ENCODE measurements at regions not wholly inside any gene's neighbourhood (a gene's known extent, or its start where the extent isn't known, plus 50 kb on each side); places are given as distances from the start of the nearest gene placed in this dataset.

DNA sequence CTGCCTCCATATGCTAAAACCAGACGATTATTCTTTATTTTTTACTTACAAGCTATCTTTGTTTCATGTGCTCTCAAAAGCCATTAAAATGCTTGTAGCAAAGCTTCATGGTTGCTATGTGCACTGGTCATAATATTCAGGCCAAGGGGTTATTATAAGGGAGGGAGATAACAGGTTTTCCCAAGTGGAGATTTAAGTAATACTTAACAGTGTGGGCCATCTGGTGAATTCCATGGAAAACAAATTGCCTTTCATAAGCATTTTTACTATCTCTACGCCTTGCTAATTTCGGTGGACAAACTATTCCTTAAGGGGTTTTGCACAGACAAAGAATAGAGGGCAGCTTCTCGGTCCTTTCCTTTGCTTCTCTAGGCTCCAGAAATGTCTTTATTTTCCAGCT is 137.8 kb downstream of the NUF2 start:
- in situ Hi-C loops (cut with MboI; ENCODE audit: low sequenced_read_pairs in 4 of 4): no loop called here
- H3K27ac ChIP-seq: no peak overlapping the region

DNA sequence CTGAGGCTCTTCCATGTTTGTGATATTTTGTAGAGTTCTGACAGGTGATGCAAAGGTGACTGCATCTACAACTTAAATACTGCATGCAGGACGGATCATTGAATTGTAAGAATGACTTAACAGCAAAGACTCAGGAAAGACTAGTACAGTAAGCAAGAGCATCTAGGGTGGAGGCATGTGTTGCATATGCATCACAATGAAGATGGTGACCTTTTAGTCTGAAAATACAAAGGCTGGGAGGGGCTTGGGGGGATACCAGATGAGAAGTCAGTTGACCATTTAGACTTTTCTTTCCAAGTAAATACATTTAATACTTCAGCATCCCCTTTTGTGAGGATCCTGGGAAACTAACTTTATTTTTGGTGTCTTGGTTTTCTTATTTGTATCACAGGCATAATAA is 145.5 kb downstream of the NUF2 start:
- no peak for ATAC-seq

More for the DNA sequence above, 137.8 kb downstream of the NUF2 start:
- no peak for DNase-seq
- H3K9me3 ChIP-seq: no peaks in the 10 kb centered on the region
- H3K36me3 ChIP-seq: no peaks in the 10 kb centered on the region
- no peak for TF ChIP-seq POLR2A (IDR thresholded peaks at IDR 0.05)
- TF ChIP-seq, protein P1, sequence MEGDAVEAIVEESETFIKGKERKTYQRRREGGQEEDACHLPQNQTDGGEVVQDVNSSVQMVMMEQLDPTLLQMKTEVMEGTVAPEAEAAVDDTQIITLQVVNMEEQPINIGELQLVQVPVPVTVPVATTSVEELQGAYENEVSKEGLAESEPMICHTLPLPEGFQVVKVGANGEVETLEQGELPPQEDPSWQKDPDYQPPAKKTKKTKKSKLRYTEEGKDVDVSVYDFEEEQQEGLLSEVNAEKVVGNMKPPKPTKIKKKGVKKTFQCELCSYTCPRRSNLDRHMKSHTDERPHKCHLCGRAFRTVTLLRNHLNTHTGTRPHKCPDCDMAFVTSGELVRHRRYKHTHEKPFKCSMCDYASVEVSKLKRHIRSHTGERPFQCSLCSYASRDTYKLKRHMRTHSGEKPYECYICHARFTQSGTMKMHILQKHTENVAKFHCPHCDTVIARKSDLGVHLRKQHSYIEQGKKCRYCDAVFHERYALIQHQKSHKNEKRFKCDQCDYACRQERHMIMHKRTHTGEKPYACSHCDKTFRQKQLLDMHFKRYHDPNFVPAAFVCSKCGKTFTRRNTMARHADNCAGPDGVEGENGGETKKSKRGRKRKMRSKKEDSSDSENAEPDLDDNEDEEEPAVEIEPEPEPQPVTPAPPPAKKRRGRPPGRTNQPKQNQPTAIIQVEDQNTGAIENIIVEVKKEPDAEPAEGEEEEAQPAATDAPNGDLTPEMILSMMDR (IDR thresholded peaks at IDR 0.05 in 4 of 5, conservative IDR thresholded peaks at IDR 0.05 in 1 of 5): no peak
- ATAC-seq: no peak
- H3K27me3 ChIP-seq: no peaks in the 10 kb centered on the region
- intact Hi-C loops (cut with DNase I; ENCODE audit: low total_unique reads): no loop called here
- no peak overlapping the region for H3K4me3 ChIP-seq
- no peaks in the 10 kb centered on the region for H3K4me1 ChIP-seq

DNA sequence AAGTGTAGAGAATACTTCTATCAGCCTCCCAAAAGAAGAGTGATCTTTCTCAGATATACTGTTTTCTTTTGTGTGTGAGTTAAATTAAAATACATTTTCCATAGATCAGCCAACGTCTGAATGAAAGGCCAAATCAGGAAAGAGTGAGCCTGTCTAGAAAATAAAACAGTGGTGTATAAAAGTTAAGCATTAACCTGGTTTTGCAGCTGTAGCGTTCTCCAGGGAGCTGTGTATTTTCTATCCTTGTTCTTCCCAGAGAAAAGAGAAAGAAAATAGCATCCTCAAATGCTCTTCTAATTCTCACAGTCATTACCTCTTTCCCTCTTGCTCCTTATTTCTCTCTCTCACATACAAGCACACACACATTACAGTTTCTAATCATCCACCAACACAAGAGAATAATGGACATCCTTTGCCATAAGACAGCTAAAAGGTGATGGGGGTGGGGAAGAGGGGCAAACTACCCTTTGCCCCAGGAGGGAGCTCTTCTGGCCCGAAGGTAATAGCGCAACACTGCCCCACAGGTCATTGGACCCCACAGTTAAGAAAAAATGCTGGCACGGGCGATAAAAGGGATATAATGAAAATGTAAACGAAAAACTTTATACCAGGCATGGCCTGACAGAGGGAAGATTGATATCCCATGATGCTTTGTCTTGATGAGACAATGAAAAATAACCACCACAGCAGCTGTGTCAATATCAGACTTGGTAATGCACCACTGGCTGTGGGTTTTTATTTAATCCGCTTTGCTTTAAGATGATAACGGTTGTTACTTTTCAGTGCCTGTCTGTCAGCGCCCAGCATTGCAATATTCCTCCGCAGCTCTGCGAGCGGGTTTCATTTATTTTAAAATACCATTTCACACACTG is 150.3 kb downstream of the NUF2 start:
- Histone ChIP-seq H3K9me3 (no peaks in the 10 kb centered on the region), H3K27me3 (no peaks in the 10 kb centered on the region), H3K4me1 (no peaks in the 10 kb centered on the region), H3K27ac (no peak overlapping the region), H3K4me3 (no peak overlapping the region), H3K36me3 (no peaks in the 10 kb centered on the region)
- in situ Hi-C loops (cut with MboI; ENCODE audit: low sequenced_read_pairs in 4 of 4) (no loop called here), intact Hi-C loops (cut with DNase I; ENCODE audit: low total_unique reads) (no loop called here)
- no peak for DNase-seq
- TF ChIP-seq POLR2A (IDR thresholded peaks at IDR 0.05): no peak
- TF ChIP-seq, protein P1 (IDR thresholded peaks at IDR 0.05 in 4 of 5, conservative IDR thresholded peaks at IDR 0.05 in 1 of 5): no peak
- no peak for ATAC-seq

More for the DNA sequence above, 145.5 kb downstream of the NUF2 start:
- Histone ChIP-seq H3K9me3 (no peaks in the 10 kb centered on the region), H3K27me3 (no peaks in the 10 kb centered on the region), H3K27ac (no peak overlapping the region), H3K4me3 (no peak overlapping the region), H3K4me1 (no peaks in the 10 kb centered on the region), H3K36me3 (no peaks in the 10 kb centered on the region)
- no peak for DNase-seq
- intact Hi-C loops (cut with DNase I; ENCODE audit: low total_unique reads) (no loop called here), in situ Hi-C loops (cut with MboI; ENCODE audit: low sequenced_read_pairs in 4 of 4) (no loop called here)
- TF ChIP-seq, protein P1 (IDR thresholded peaks at IDR 0.05 in 4 of 5, conservative IDR thresholded peaks at IDR 0.05 in 1 of 5): no peak

DNA sequence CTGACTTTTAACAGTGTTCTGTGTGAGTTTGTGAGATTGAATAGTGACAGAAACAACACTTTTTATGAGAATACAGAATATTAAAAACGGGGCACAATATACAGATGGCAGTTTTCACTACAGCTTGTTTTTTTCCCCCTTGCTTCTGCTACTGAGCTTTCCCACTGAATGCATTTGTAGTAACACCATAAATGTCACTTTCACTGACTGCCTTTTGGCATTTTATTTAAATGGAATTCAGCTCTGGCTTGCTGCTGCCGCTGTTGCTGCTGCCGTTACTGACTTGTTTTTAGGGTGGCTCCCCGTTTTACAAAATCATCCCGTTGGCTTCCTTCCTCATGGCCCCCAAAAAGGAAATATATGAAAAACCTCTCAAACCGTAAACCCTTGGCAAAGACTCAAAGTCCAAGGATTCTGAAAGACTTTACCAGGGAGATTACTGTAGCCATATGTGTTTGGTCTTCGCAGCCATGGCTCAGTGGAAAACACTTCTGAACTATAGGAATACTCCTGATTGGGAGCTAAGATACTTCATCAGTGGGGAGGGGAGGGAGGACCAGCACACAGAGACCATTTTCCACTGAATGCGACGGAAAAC is 151.0 kb downstream of the NUF2 start:
- no peak for ATAC-seq
- no peak for DNase-seq
- Histone ChIP-seq H3K4me1 (no peaks in the 10 kb centered on the region), H3K4me3 (no peak overlapping the region), H3K9me3 (no peaks in the 10 kb centered on the region), H3K36me3 (no peaks in the 10 kb centered on the region), H3K27me3 (no peaks in the 10 kb centered on the region), H3K27ac (no peak overlapping the region)
- intact Hi-C loops (cut with DNase I; ENCODE audit: low total_unique reads) (no loop called here), in situ Hi-C loops (cut with MboI; ENCODE audit: low sequenced_read_pairs in 4 of 4) (no loop called here)
- TF ChIP-seq, protein P1 (IDR thresholded peaks at IDR 0.05 in 4 of 5, conservative IDR thresholded peaks at IDR 0.05 in 1 of 5): no peak
- TF ChIP-seq POLR2A (IDR thresholded peaks at IDR 0.05): no peak

Measured in gastrocnemius medialis (tissue), 4 donors.